Subcutaneous abdominal adipose tissue (tissue), 5 donors: ENCODE measurements at regions not wholly inside any gene's neighbourhood (a gene's known extent, or its start where the extent isn't known, plus 50 kb on each side); places are given as distances from the start of the nearest gene placed in this dataset.

Experiments
- H3K27ac ChIP-seq: one replicate; pipeline ENCODE4 v1.7.0; 2013; ENCODE audit warnings: low read depth, mild to moderate bottlenecking, inconsistent platforms, low read length, moderate library complexity
- H3K27me3 ChIP-seq, 5 donors: one replicate each; pipeline ENCODE4 v1.7.0; 2013; ENCODE audit warnings: low read length in 5 of 5, inconsistent platforms in 1 of 5; ENCODE audit not compliant: control insufficient read depth in 5 of 5, insufficient read depth in 4 of 5
- H3K36me3 ChIP-seq, 5 donors: one replicate each; pipeline ENCODE4 v1.7.0; 2013; ENCODE audit warnings: low read length in 5 of 5; ENCODE audit not compliant: control insufficient read depth in 5 of 5, insufficient read depth in 5 of 5
- H3K4me1 ChIP-seq, 5 donors: one replicate each; pipeline ENCODE4 v1.7.0; 2013; ENCODE audit warnings: low read length in 5 of 5, mild to moderate bottlenecking in 3 of 5, moderate library complexity in 1 of 5; ENCODE audit not compliant: control insufficient read depth in 5 of 5, insufficient read depth in 5 of 5
- H3K4me3 ChIP-seq, 5 donors: one replicate each; pipeline ENCODE4 v1.7.0; 2013; ENCODE audit warnings: low read length in 5 of 5, low read depth in 1 of 5
- H3K9ac ChIP-seq, 5 donors: one replicate each; pipeline ENCODE4 v1.7.0; 2013; ENCODE audit warnings: low read length in 5 of 5, mild to moderate bottlenecking in 4 of 5, moderate library complexity in 3 of 5
- H3K9me3 ChIP-seq, 5 donors: one replicate each; pipeline ENCODE4 v1.7.0; 2013; ENCODE audit warnings: low read length in 5 of 5; ENCODE audit not compliant: control insufficient read depth in 5 of 5
- donor health status: healthy.
- donor health status: healthy.
- donor health status: healthy.
- donor health status: healthy.
- donor health status: healthy.

DNA sequence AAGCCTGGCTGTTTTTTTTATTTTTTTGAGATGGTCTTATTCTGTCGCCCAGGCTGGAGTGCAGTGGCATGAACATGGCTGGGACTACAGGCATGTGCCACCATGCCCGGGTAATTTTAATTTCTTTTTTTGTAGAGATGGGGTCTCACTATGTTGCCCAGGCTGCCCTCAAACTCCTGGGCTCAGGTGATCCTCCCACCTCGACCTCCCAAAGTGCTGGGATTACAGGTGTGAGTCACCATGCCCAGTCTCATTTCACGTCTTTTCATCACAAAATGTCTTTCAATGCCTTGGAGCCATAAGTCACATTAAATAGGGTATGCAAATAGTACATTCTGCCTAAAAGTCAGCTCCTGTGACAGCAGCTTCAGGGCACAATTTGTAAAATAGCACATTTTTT, 52.8 kb downstream of the SOX2 start:
- Histone ChIP-seq H3K4me3 (no peak overlapping the region), H3K9ac (no peak overlapping the region), H3K9me3 (no peaks in the 10 kb centered on the region), H3K27me3 (no peaks in the 10 kb centered on the region), H3K36me3 (no peaks in the 10 kb centered on the region), H3K27ac (no peak overlapping the region), H3K4me1 (no peaks in the 10 kb centered on the region)

DNA sequence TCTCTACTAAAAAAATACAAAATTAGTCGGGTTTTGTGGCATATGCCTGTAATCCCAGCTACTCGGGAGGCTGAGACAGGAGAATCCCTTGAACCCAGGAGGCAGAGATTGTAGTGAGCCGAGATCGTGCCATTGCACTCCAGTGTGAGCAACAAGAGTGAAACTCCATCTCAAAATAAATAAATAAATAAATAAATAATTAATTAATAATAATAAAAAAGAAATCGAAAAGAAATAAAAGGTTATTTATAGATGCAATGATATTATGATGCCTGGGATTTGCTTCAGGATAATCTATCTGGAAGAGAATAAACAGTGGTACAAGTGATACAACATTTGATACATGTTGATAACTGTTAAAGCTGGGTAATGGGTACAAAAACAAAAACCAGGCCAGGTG, 58.6 kb downstream of the SOX2 start:
- no peak overlapping the region for H3K9ac ChIP-seq
- no peak overlapping the region for H3K27ac ChIP-seq
- H3K9me3 ChIP-seq, result no peaks in the 10 kb centered on the region

DNA sequence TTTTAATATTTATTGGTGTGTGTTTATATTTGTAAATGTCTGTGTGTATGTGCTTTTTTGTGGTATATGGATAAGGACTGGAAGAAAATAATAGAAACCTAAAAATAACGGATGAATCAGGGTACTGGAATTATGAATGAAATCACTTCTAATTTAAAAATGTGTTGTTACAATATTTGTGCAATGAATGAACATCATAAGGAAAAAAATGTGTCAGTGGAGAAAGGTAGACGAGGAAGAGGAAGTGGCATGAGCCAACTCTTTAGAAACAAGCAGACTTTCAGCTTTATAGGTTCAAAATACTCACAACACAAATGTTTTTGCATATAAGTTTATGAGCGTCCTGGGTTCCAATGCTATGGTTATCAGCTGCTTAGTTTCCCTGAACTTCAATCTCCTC, 59.4 kb downstream of the SOX2 start:
- no peak overlapping the region for H3K9ac ChIP-seq
- no peaks in the 10 kb centered on the region for H3K9me3 ChIP-seq
- no peaks in the 10 kb centered on the region for H3K36me3 ChIP-seq
- no peaks in the 10 kb centered on the region for H3K4me1 ChIP-seq
- H3K27me3 ChIP-seq, result no peaks in the 10 kb centered on the region
- no peak overlapping the region for H3K4me3 ChIP-seq
- H3K27ac ChIP-seq, result no peak overlapping the region

More for the DNA sequence above, 58.6 kb downstream of the SOX2 start:
- H3K4me3 ChIP-seq, result no peak overlapping the region
- no peaks in the 10 kb centered on the region for H3K27me3 ChIP-seq
- no peaks in the 10 kb centered on the region for H3K36me3 ChIP-seq
- H3K4me1 ChIP-seq, result no peaks in the 10 kb centered on the region

DNA sequence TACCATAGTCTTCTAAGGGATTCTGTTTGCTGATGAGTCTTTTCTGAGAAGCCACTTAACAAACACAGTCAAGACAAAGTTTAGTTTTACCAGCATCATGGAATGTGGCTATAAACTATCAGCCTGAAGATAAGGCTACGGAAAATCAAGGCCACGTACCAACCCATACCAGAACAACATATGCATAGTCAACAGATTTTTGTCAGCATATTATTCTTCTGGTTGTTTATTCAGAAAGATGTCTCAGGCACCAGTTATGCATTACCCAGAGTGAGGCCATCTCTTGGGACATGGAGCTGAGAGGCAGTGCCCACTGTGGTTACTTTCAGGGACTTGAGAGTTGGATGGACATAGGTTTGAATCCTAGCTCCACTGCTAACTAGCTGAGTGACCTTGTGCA, 60.4 kb downstream of the SOX2 start:
- Histone ChIP-seq H3K4me1 (no peaks in the 10 kb centered on the region), H3K36me3 (no peaks in the 10 kb centered on the region), H3K27me3 (no peaks in the 10 kb centered on the region), H3K27ac (no peak overlapping the region), H3K9me3 (no peaks in the 10 kb centered on the region), H3K9ac (no peak overlapping the region), H3K4me3 (no peak overlapping the region)

DNA sequence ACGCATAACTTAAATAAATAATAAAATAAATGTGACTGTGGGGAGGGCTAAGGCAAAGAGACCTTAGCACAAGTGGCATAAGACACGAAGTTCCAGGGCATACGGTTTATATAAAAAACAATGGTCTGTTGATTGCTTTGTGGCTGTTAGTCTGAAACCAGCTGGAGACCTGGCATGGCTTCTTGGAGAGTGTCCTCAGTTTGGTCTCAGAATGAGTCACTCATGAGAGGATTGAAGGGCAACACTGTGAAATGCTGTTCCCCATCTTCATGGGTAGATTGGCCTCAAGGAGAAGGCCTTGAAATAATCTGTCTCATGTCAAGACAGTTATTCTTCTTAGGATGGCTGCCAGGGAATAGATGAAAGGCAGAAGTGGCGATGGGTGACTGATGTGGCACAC, 62.2 kb downstream of the SOX2 start:
- Histone ChIP-seq H3K27ac (no peak overlapping the region), H3K36me3 (no peaks in the 10 kb centered on the region), H3K27me3 (no peaks in the 10 kb centered on the region), H3K4me3 (no peak overlapping the region), H3K9me3 (no peaks in the 10 kb centered on the region), H3K4me1 (no peaks in the 10 kb centered on the region), H3K9ac (no peak overlapping the region)

DNA sequence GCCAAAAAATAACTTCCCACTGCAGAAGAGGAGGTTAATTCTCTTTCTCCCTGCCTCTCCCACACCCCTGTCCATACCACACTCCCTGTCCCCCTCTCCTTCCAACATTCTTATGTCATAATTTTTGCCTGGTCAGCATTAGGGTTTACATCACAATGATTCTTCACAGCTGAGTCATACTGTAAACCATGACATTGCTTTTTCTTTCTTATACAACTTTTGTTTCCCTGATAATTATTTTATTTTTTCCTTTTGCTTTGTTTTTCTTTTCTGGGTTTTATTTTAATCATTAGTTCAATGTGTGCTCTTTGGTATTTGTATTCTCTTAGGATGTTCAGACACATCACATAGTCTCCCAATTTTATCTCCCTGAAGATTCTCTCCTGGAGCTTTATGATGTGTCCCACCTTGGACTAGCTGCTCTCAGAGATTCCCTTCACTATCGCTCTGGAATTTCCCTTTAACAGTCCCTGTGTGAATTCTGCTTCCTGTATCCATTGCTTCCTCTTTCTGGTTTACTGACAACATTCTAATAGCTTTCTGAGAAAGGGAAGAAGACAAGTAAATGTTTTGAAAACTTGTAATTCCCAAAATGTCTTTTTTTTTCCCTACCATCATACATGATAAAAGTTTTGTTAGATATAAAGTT, 70.7 kb downstream of the SOX2 start:
- Histone ChIP-seq H3K27me3 (no peaks in the 10 kb centered on the region), H3K4me1 (no peaks in the 10 kb centered on the region), H3K9ac (no peak overlapping the region), H3K27ac (no peak overlapping the region), H3K9me3 (no peaks in the 10 kb centered on the region), H3K36me3 (no peaks in the 10 kb centered on the region), H3K4me3 (no peak overlapping the region)

DNA sequence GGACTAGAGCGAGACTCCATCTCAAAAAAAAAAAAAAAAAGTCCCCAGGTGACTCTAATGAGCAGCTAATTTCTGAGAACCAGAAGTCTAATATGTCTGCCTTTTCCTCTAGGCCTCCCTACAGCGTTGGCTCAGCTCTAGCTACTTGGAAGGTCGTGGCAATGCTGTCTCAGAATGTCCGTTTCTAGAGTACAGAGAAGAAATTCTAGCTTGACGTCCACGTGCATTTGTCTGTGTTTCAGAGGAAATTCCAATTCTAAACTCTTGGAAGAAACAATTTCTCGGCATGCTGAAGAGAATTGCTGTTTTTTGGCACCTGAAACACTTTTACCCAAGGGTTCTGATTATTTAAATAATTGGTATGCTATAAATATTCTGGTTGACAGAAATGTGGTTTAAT, 78.8 kb downstream of the SOX2 start:
- Histone ChIP-seq H3K4me3 (no peak overlapping the region), H3K27ac (no peak overlapping the region), H3K9ac (no peak overlapping the region), H3K27me3 (peaks cover 0 to 3% (median 0%) of the 10 kb centered on the region in 5 donors), H3K9me3 (no peaks in the 10 kb centered on the region), H3K4me1 (no peaks in the 10 kb centered on the region), H3K36me3 (no peaks in the 10 kb centered on the region)

DNA sequence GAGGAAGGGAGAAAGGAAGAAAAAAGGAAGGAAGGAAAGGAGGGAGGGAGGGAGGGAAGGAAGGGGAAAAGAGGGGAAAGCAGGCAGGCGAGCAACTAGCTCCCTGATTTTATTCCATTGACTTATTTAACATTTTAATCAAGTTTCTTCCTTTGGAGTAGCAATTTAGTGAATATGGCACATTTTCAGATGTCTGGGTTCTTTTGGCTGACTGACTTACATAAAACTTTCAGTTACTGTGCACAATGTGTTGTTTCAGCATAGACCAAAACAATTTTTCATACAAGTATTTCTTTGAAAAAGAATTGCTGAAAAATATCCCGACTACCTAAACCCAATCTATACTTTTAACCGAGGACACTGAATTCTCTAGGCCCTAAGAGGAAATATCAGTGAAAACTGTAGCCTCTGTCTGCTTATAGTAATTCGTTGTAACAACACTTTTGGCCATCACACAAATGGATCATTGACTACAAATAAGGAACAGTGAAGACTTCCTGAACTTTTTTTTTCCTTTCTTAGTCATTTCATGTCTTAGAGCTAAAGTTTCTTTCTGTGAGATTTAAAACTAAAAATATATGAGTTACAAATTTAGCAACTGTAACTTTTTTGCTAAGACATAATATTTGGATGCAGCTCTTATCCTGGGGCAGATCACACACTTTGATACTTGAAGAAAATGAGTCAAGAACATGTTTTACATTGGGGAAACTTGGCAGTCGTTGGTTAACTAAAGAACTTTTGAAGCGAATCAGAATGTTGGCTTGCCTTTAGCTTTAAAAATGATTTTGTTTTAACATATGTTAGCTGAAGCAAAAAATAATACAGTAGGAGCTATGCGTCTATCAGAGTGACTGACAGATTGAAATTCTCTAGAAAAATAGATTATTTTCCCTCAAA, 79.6 kb downstream of the SOX2 start:
- H3K9ac ChIP-seq, result no peak overlapping the region
- no peaks in the 10 kb centered on the region for H3K9me3 ChIP-seq
- H3K36me3 ChIP-seq, result no peaks in the 10 kb centered on the region
- H3K4me1 ChIP-seq, result no peaks in the 10 kb centered on the region
- no peak overlapping the region for H3K27ac ChIP-seq
- H3K27me3 ChIP-seq, result peaks cover 0 to 3% (median 0%) of the 10 kb centered on the region in 5 donors
- no peak overlapping the region for H3K4me3 ChIP-seq

DNA sequence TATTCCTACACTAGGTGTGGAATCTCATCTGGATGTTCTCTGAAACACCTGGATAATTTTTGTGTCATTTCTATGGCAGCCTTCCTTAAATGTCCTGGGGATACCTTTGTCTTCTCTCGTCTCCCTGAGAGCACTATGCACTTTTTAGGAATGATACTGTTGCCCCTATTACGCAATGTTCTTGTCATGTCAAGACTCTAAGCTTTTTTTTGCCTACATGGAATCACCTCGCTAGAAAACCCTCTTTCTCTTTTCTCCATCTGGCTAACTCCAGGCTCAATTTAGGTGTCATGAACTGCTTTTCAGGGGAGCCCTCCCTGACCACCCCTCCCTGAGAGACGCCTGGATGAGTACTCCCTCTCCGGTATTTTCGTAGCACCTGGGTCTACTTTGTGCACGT, 81.3 kb downstream of the SOX2 start:
- peaks cover 0 to 3% (median 0%) of the 10 kb centered on the region in 5 donors for H3K27me3 ChIP-seq

DNA sequence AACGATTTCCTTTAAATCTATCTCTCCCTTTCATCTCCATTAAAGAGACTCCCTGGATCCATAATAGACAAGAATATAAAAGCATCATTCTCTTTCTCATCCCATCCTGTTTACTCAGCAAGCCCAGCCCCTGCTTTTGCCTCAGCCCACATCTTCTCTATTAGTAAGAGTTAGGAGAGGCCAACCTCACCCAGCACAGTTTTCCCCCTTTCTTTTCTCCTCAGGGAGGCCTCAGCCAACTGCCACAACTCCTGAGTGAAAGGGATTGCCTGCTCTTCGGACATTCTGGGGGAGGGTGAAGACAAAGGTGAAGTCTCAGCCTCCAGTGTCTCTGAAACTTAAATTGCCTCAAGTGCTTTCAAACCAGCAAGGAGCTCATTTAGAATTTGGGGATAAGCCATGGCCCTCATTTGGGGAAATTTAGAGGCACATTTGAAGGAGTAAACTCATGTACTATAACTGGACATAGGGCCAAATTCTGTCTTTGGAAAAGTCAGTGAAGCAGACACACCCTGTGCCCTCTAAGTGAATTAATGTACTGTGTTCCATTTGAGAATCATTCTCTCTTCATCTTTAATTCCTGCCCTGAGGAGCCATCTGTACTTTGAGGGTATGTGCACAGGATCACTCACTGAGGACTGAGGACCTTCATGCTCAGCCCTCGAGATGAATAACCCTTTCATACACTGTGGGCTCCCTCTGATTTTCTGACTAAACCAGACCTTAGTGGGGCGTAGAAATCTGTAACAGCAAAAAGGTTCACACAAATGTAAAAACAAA, 82.5 kb downstream of the SOX2 start:
- no peak overlapping the region for H3K4me3 ChIP-seq
- H3K27ac ChIP-seq, result no peak overlapping the region
- no peak overlapping the region for H3K9ac ChIP-seq
- H3K4me1 ChIP-seq, result no peaks in the 10 kb centered on the region
- no peaks in the 10 kb centered on the region for H3K9me3 ChIP-seq
- no peaks in the 10 kb centered on the region for H3K36me3 ChIP-seq
- peaks cover 0 to 3% (median 0%) of the 10 kb centered on the region in 5 donors for H3K27me3 ChIP-seq

More for the DNA sequence above, 81.3 kb downstream of the SOX2 start:
- H3K9me3 ChIP-seq, result no peaks in the 10 kb centered on the region
- no peaks in the 10 kb centered on the region for H3K4me1 ChIP-seq
- H3K36me3 ChIP-seq, result no peaks in the 10 kb centered on the region
- no peak overlapping the region for H3K27ac ChIP-seq
- H3K9ac ChIP-seq, result no peak overlapping the region
- H3K4me3 ChIP-seq, result no peak overlapping the region
